DND-41 (cell line): ENCODE measurements at regions not wholly inside any gene's neighbourhood (a gene's known extent, or its start where the extent isn't known, plus 50 kb on each side); places are given as distances from the start of the nearest gene placed in this dataset.

ENCODE experiments used
- CTCF ChIP-seq: IDR thresholded peaks from 2 replicates; pipeline ENCODE4 v1.5.1; 2012; ENCODE audit warnings: borderline replicate concordance, low read length, moderate library complexity, mild to moderate bottlenecking; ENCODE audit not compliant: poor library complexity, severe bottlenecking; ENCODE audit errors: extremely low read depth
- EZH2 ChIP-seq: IDR thresholded peaks from 3 replicates; pipeline ENCODE4 v1.6.1; 2012; ENCODE audit warnings: borderline replicate concordance, low read depth, mild to moderate bottlenecking, moderate library complexity, low read length, inconsistent platforms; ENCODE audit not compliant: severe bottlenecking

GRCh38 chr17:63041251-63041650, 75.2 kb downstream of the TANC2 start:
- no peak for TF ChIP-seq EZH2
- TF ChIP-seq CTCF, result no peak
